ENCODE measurements at regions not wholly inside any gene's neighbourhood (a gene's known extent, or its start where the extent isn't known, plus 50 kb on each side); places are given as distances from the start of the nearest gene placed in this dataset.

DNA sequence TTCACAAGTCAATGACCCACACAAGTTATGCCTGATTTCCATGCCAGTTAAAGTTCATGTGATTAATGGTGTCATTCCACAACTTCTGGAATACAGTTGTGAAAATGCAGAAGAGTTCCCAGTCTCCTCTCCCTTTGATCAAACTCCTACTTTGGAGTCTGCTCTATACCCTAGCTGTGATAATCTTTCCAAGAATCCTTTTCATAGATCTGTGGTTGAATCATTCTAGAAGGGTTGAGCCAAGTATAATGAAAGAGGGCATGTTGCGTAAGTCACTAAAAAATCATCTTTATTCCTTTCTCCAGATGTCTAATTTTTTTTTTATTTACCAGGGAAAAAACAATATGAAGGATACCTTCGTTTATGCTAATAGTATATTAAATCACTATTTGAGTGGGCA, 89.7 kb upstream of the CARD18 start:
- DNase-seq: no peak

DNA sequence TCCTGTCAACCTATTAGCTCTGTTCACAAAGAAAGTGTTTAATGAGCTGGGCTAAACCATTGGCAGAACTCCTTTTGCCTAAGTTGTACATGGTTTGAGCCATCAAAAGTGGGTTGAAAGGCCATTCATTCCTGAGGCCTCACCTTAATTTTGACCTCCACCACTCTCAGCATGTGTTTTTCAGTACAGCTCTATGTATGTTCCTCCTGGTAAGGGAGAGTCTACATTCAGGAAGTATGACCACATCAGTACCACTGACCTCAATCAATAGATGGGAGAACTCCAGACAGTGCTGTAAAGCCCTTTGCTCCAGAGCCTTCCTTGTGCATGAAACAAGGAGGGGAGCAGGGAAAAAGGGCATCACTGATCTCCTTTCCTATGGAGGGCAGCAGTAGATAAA, 87.8 kb upstream of the CARD18 start:
- DNase-seq: no peak

DNA sequence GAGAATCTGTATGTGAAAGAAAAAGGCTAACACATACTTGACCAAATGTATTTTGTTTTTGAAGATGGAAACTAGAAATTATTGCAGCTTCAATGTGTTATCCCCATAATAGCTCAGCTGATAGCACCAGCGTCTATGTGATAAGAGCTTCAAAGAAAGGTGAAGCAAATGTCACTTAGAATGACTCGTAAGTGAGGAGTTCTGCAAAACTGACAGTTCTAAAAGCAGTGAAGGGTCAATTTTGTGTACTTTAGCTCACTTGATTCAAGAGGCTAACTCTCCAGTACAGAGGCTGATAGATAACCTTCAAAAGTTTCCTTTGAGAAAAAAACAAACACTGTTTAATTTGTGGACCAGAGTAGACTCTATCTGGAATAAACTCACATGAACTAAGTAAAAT, 87.2 kb upstream of the CARD18 start:
- no peak for DNase-seq

DNA sequence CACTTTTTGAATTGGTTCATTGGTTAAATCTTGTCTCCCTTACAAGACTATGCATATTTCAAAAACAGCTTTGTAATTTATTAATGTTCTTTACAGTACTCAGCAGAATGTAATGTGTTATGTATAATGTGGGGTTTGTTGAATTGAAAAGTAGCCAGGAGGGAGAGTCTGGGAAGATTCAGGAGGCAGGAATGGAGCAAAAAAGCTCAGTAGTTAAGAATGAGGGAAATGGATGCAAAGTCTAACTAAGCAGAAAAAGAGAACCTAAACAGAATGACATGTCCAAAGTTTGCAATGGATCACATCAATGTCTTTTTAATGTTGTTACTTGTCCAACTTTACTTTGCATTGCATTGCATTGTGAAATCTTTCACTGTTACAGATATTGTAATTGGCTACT, 86.5 kb upstream of the CARD18 start:
- no peak for DNase-seq

DNA sequence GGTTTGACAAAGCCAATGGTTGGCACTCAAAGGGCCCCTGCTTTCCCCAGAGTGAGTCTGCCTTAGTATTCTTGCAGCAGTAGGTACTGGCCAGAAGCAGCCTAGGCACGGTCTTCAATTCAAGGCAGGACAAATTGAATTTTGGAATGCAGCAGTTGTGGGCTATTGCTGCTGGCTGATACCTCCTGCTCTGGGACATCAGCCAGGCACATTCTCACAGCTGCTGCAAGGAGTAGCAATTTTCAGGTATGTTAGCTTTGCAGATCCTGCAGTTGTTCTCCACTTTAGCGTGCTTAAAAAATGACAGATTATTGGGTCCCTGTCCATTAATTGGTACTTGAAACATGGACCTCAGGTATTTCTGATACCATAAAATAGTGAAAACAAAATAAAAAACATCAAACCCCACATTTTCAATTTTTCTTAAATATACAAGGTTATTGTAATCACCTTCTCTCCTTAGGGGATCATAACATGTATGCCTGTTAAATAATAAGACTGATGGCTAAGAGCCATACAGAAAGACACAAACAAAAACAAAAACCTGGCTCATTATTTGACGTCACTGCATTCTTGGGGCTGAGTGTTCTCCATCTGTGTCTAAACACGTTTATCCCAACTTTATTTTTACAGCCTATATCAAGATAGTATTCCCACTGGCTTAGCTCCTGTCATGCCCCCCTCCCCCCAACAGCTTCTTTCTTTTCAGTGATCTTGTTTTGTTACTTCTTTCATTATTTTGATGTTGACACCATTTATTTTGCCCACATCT, 85.1 kb upstream of the CARD18 start:
- DNase-seq: no peak

DNA sequence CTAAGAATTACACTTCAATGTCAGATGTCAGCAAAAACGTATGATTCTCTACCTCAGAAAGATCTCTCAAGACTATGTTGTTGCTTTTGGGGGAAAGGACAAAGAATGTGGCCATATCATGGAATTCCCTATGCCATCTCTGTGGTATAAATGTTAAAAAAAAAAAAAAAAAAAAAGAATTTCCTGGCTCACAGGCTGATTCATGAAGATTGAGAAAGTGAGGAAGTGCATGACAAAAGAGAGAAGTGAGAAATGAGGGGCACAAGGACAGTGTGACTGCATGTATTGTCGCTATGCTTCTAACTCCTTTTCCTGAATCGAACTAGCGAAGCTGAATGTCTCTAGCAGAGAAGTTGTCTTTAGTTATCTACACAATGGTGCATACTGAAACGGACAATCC, 80.6 kb upstream of the CARD18 start:
- DNase-seq: no peak

DNA sequence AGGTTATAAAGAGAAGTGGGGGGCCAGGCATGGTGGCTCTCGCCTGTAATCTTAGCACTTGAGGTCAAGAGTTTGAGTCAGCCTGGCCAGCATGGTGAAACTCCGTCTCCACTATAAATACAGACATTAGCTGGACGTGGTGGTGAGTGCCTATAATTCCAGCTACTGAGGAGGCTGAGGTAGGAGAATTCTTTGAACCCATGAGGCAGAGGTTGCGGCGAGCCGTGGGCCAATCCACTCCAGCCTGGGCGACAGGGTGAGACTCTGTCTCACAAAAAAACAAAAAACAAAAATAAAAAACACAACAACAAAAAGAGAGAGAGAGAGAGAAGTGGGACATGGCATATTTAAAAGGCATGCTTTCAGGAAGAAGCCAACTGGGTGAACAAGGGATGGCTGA, 80.1 kb upstream of the CARD18 start:
- no peak for DNase-seq

DNA sequence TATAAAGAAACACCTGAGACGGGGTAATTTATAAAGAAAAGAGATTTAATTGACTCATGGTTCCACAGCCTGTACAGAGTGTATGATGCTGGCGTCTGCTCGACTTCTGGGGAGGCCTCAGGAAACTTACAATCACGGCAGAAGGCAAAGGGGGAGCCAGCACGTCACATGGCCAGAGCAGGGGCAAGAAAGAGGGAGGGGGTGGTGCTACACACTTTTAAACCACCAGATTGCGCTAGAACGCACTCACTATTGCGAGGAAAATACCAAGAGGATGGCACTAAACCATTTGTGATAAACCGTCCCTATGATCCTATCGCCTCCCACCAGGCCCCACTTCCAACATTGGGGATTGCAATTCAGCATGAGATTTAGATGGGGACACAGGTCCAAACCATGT, 79.7 kb upstream of the CARD18 start:
- no peak for DNase-seq

DNA sequence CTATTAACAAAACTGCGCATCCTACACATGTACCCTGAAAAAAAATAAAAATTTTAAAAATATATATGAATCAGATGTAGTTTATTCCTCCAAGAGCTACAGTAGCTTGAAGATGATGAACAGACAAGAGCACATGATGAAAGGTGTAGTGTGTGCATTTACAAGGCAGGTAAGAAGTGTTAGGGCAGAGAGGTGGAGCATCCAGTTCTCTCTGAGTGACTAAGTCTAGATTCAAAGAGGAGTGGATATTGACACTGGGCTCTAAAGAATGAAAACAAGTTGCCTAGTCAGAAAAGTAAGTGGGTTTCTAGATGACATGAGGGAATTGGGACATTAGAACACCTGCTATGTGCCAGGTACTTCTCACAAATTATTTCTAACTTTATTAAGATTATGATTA, 76.0 kb upstream of the CARD18 start:
- DNase-seq: no peak

DNA sequence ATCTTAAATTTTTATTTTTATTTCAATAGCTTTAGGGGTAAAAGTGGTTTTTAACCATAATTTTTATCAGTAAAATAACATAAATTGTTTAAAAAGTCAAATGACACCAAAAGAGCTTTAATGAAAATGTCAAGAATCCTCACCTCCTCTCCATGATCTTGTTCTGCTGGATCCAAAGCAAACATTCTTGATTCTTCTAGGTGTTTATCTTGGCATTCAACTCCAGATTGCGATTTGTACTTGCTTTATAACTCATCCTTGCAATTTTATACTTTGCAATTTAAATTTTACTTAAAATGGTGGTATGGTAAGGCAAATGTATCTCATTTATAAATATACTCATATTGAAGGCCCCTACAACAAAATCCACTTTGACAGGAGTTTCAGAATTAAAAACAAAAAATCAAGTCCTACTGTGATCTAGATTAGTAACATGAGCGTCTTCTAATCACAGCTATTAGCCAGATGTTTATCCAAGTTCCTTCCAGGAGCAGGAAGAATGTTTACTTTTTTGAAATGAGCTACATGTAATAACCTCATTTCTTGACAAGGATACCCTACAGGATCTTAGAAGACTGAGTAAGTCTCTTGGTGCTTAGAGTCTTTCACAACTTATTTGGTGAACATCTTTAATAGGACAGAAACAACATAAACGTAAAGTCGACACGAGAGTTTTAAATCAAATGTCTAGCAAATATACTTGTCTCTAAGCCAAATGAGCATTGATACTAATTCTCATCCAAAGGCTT, 72.4 kb upstream of the CARD18 start:
- DNase-seq: no peak

DNA sequence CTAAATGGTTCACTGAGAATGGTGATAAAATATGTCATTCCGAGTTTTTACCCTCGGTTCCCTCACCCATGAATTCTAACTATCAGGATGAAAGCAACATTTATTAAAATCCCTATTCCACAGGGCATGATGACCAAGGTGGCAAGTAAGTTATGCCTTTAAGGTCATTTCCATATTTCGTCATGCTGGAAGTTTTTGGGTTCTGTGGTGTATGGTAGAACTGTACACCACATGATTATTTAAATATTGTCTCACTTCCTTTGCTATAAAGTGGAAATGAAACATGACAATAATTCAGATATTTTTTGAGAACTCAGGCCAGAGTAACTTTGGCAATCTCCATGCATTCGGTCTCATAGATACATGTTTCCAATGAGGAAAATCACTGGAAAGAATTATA, 68.5 kb upstream of the CARD18 start:
- DNase-seq: no peak

DNA sequence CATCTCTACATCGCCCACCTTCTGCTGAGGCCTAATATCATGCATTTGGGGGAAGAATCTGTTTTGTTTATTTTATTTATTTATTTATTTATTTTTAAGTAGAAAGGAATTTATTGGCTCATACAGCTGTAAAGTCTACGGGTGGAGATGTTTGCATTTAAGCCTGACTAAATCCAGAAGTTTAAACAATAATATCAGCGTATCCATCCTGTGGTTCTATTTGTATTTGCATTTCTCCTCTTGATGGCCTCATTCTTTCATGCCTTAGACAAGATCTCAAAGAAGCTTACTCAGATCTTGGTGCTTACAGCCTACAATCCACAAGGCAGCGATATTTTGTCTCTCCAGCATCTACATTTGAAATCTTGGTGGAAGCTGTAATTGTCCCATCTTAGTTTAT, 67.1 kb upstream of the CARD18 start:
- no peak for DNase-seq

DNA sequence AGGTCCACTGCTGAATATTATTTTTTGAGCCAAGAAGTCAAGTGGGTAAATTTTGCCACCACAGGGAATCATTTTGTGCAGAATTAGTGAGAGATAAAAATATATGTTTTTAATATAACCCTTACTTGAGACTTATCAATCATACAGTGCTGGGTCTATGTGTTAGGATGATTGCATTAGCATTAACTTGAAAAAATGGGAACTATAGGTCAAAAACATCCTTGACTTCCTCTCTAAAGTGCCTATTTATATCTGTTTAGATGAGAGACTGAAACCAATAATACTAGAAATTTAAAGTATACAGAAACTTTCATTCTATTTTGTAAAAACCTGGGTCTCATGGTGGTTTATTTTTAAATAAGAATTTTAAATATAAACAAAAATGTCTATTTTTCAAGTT, 65.1 kb upstream of the CARD18 start:
- no peak for DNase-seq

DNA sequence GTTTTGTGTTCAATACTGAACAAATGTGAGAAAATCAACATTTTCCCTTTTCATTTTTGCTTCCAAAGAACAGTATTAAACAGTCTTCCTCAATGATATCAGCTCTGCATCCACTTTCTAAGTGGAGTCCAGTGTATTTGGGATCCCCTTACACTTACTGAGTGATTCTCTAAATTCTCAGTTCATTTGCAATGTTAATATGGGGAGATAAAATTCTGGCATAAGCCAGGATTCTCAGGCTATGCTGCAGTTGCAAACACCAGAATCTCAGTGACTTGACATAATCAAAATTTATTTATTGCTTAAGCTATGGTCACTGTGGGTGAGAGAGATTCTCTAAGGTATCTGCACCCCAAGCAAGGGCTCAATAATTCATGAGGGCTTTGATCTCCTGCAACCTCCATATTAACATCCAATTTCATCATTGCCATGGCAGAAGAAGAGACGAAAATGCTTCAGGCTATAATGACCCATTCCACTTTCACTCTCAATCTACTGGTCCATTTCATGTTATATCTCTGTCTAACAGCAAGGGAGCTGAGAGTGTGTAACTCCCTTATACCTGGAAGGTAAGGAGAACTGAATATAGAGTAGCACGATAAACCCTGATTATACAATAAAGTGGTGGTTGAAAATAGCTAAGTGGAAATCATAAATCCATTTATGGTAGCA, 64.1 kb upstream of the CARD18 start:
- no peak for DNase-seq

DNA sequence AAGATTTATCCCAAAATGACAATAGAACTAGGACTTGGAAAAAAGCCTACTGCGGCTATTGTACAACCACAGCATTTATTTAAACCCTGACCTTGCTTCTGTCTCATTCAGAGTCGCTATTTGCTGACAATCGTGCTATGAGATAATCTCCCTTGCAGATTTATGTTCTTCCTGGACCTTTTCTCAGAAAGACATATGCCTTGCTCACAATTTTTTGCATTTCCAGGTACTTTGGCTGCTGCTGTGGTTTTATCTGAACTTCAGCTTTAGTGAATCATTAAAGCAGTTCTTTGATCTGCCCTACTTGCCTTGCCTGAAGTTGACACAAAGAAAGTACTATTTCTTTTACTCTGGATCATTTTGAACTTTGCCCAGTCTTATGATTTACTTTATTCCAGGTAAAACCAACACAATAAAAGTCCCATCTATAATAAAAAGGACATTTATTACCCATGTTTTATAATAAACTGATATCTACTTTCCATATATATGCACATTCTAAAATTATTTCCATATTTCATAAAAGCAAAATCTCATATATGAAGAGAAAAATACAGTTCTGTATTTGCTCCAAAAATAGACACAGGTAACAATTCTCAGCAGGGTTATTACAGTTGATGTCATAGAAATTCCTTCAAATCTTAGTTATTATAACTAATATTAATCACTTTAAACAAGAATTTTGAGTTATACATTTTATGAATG, 63.4 kb upstream of the CARD18 start:
- DNase-seq: peak in 1 of 5 experiments; percentile 16

DNA sequence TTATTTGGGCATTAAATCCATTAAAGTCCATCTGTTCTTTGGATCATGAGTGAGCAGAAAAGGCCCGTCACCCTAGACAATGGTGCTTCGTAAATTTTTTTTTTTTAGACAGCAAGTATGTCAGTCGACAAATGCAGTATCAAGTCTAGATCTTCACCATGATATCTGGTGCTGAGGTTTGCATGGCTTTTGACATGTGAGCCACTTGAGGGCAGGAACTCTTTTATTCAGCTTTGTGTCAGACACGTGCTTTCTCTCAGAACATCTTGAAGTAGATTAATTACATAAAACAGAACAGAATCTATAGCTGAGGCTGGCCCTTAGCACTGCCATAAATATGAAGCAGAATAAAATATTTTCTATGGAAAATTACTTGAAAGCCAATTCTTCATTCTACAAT, 62.9 kb upstream of the CARD18 start:
- peak in 1 of 5 experiments; percentile 48 for DNase-seq

DNA sequence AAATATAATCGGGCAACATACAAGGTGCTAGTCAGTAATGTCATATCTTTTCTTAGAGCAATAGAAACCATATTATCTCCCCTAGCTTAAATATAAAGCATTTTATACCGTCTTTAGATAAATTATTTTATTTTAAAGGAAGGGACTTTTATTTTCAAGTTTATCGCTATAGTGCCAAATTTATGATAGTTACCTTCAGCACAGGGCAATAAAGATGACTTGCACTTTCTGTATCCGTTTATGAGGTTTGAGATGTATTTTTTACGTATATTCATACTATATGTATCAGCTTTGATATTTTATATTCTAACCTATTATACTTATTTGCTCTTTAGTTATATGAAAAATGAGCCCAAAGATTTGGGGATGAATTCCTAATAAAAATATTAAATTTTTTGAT, 61.6 kb upstream of the CARD18 start:
- no peak for DNase-seq

DNA sequence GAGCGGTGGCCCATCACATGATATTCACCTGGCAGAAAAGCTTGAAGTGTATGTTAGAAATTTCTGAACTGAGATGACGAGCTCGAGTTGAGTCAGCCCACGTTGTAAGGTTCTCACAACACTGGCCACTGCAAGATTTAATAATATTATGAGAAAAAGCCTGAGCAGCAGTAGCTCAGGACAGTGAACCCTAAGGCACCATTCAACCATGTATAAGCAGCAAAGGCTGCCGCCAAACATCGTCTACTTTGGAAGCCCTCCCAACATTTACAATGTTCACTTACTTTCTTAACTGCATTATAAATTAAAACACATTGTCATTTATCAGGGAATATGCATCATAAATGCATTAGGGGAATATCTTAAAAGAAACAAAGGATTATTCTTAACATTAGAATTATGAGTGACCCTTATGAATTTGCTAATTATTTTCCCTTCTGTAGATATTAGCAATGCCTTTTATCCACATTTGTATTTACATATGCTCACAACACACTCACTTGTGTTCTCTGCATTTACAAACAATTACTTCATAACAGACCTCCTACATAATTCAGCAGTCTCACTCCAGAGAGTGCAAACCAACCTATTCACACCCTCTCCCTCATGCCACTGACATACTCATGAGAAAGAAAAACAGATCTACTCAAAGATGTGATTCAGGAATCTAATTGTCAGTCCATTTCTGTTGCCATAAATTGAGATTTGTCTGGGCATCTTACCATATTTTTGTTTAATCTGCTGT, 57.7 kb upstream of the CARD18 start:
- DNase-seq: no peak

DNA sequence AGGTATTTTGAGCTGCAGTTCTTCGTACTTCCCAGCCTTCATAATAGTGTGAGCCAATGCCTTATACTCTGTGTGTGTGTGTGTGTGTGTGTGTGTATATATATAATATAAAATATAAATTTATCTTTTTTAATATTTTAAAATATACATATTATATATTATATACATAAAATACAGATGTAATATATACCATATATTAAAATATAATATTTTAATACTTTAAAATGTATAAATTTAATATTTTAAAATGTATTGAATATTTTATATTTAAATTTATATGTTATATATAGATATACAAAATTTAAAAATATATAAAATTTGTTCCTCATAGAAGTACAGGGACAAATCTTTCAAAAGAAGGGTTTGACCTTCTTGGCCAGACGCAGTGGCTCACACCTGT, 53.7 kb upstream of the CARD18 start:
- no peak for DNase-seq

DNA sequence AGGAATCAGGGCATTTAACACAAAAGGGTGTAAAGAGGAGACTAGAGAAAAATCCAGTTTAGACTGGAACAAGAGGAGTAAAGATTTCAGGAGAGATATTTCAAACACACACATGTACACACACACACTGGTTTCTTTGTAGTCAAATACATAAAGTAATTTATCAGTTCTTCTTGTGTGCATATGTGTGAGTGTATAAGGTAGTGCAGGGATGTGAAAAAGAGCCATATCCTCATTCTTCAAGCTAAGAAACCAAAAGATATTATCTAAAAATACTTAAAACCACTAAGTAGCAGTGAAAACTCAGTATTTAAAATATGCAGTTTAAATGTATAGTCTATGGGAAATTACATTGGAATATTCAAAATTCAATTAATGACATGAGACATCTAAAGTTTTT, 52.5 kb upstream of the CARD18 start:
- DNase-seq: peak in 1 of 5 experiments; percentile 20

DNA sequence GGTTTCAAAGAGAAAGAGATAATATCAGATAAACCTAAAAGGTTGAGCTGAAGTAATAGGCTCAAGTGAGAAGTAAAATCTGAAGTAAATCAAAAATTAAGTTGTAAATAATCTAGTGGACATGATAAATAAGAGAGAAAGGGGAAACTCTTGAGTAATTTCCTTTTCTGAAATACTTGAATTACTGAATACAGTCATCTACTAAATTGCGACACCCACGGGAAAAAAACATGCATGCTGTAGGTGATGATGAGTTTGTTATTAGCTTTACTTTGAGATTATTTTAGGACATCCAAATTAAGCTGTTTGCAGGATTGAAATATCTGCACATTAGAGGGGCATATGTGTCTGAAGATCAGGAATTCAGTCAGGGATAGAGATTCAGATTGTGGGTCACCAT, 50.0 kb upstream of the CARD18 start:
- no peak for DNase-seq

Data from T-helper 2 cell (primary cell).